Gastrocnemius medialis (tissue), 4 donors: ENCODE measurements at regions not wholly inside any gene's neighbourhood (a gene's known extent, or its start where the extent isn't known, plus 50 kb on each side); places are given as distances from the start of the nearest gene placed in this dataset.

Experiments
- CTCF ChIP-seq, 5 experiments: fragments of 450-650 bp in 3 of 5; fragments of 200-600 bp in 2 of 5; sonication (generic) in 2 of 5; IDR thresholded peaks in 4 of 5; conservative IDR thresholded peaks in 1 of 5; 1 replicate in 4 of 5; 2 replicates in 1 of 5; pipeline ENCODE4 v1.5.1; 2016 to 2019; ENCODE audit warnings: antibody characterized with exemption in 5 of 5, mild to moderate bottlenecking in 3 of 5, moderate library complexity in 3 of 5
- POLR2A ChIP-seq, 2 donors: fragments of 450-650 bp; IDR thresholded peaks; one replicate each; pipeline ENCODE4 v1.6.1; 2017; ENCODE audit warnings: antibody characterized with exemption in 2 of 2, mild to moderate bottlenecking in 2 of 2, moderate library complexity in 2 of 2

GRCh38 chr17:71760062-71760720 is 360.6 kb upstream of the SOX9 start:
- TF ChIP-seq POLR2A (IDR thresholded peaks at IDR 0.05) (no peak), CTCF (IDR thresholded peaks at IDR 0.05 in 4 of 5, conservative IDR thresholded peaks at IDR 0.05 in 1 of 5) (no peak)
